ENCODE measurements at regions not wholly inside any gene's neighbourhood (a gene's known extent, or its start where the extent isn't known, plus 50 kb on each side); places are given as distances from the start of the nearest gene placed in this dataset.

- DNase-seq (ENCODE audit: low read depth) = no peak
Measured at GRCh38 chr6:165985806-165986299, 181.8 kb downstream of the TBXT start.

DNA sequence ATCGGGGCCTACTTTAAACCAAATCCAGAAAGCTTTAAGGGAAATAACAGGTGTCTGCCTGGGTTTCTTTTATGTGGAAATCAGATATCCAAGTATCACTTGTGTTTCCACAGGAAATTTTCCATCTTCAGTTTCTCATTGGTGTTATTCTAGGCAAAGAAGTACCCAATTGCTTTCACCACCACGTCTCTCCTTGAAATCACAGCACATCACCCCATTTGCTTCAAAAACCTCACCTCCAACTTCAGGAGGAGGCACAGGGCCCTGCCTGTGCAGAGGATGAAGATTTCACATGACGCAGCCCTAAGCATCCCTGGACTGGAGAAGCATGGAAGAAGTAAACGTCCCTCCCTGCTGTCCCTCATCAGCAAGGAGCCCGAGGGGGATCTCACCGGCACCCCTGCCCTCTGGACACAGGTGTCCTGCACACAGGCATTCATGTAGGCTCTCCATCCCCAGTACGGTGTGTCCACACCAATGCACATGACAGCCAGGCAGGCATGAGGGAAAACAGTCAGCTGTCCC lies 182.3 kb downstream of the TBXT start:
- no peak for DNase-seq (ENCODE audit: low read depth)

GRCh38 chr6:165984729-165985275 lies 182.8 kb downstream of the TBXT start:
- DNase-seq (ENCODE audit: low read depth) = no peak

GRCh38 chr6:165983112-165984072 lies 184.3 kb downstream of the TBXT start:
- no peak for DNase-seq (ENCODE audit: low read depth)

DNA sequence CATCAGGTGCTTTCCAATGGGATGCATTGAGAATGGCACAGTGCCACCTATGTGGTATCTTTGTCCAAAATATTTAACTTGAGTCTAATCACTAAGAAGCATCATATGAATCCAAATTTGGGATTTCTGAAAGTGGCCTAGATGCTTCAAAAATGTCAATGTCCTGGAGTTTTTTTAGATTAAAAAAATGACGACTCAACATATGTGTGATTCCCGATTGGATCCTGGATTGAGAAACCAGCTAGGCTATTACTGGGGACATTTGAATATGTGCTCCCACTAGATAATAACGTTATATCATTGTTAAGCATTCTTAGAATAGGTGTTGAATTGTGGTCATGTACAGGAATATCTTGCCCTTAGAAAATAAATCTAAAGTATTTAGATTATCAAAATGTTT lies 189.2 kb downstream of the TBXT start:
- DNase-seq (ENCODE audit: low read depth) = no peak

DNA sequence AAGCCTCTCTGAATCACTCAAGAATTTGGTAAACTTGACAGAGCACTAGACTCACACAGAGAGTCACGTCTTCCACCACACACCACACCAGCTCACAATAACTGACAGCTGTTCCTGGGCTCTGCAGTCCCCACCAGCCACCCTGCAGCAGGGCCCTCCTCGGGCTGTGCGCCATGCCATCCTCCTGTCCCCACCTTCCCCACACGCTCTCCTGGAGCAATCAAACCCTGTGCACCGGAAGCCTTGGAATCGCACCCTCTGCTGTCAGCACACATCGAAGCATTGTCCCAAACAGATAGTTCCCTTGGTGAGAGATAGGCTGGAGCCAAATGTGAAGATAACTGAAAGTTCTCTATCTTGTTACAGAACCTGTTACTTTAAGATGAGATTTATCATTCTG lies 191.0 kb downstream of the TBXT start:
- DNase-seq (ENCODE audit: low read depth) = no peak

DNA sequence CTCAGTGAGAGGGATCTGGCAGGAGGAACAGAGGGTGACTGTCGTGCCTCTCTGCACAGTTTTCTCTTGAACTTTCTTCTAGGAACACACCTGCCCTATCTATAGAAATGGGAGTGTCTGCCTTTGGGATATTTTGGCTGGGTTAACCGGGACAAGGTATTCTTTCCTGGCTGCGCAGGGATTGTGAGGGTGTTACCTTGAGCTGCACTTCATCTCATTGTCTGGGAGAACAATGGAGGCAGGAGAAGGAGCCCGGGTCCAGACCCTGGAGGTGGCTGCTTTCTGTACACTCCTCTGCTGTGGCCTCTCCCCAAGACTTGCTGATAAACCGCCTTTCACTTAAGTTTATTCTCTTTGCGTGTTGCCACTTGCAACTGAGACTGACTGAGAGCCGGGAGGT lies 192.8 kb downstream of the TBXT start:
- no peak for DNase-seq (ENCODE audit: low read depth)

GRCh38 chr6:165973473-165973872 lies 194.2 kb downstream of the TBXT start:
- DNase-seq (ENCODE audit: low read depth) = no peak

DNA sequence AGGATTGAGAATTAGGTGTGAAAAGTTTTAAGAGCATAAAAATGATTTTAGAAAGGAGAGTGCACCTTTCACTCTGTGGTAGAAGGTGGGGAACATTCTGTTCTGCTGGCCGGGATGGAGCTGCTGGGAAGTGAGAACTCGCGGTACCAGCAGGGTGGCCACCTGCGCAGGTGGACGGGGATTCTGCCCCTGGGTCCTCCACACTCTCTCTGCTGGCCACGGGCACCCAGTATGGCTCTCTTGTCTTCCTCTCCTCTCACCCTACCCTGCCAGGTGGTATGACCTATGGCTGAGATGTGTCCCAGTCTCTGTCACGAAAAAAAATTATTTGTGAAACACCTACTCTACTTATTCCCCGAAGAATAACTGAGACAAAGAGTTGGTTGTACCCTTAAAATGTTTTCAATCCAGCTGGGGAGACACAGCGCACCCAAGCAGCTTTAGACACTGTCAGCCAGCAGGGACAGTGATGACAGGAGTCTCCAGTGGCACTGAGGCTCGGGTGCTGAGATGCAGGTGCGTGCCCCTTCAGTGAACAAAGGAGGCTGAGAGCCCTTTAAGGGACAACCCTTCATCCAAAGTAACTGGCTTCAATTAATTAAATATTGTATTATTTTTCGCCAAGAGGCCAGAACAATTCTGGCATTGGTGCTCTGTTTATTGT lies 195.4 kb downstream of the TBXT start:
- no peak for DNase-seq (ENCODE audit: low read depth)

GRCh38 chr6:165971202-165971601 lies 196.4 kb downstream of the TBXT start:
- no peak for DNase-seq (ENCODE audit: low read depth)

DNA sequence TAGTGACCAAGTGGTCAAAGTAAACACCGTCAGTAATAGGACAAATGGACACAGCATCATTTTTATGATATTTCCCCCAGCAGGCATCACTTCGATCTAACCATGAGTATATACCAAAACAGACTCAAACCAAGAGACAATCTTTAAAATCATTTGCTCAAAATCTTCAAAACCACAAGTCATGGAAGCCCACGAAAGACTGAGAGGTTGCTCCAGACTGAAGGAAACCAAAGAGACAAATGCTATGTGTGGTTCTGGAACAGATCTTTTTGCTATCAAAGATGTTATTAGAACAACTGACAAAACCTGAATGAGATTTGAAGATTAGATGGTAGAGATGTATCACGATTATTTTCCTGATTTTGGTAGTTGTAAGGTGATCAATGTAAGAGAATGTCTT lies 197.7 kb downstream of the TBXT start:
- DNase-seq (ENCODE audit: low read depth) = no peak

GRCh38 chr6:165969184-165969583 lies 198.5 kb downstream of the TBXT start:
- no peak for DNase-seq (ENCODE audit: low read depth)

- no peak for DNase-seq (ENCODE audit: low read depth)
Measured at GRCh38 chr6:165968408-165968807, 199.2 kb downstream of the TBXT start.

- no peak for DNase-seq (ENCODE audit: low read depth)
Measured at GRCh38 chr6:165967810-165968407, 199.7 kb downstream of the TBXT start.

GRCh38 chr6:165963750-165964149 lies 203.9 kb downstream of the TBXT start:
- DNase-seq (ENCODE audit: low read depth) = no peak

GRCh38 chr6:165962366-165962765 lies 205.3 kb downstream of the TBXT start:
- no peak for DNase-seq (ENCODE audit: low read depth)

DNA sequence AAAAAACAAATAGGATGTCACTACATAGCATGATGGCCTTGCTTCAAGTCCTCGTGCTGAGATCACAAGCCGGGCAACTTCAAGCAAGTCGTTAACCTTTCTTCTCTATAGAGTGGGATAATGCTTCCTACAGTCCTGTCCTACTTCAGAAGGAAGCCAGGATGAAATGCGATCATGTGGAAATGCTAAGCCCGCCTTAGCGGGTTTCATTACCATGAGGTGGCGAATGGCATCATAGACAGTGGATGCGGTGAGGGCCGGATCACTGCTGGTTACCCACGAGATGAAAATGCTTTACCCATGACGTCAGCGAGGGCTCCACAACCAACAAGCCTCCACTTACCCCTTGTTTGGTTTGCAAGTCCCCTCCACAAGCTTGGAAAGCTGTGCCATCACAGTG lies 206.4 kb downstream of the TBXT start:
- no peak for DNase-seq (ENCODE audit: low read depth)

GRCh38 chr6:165960695-165961094 lies 207.0 kb downstream of the TBXT start:
- no peak for DNase-seq (ENCODE audit: low read depth)

DNA sequence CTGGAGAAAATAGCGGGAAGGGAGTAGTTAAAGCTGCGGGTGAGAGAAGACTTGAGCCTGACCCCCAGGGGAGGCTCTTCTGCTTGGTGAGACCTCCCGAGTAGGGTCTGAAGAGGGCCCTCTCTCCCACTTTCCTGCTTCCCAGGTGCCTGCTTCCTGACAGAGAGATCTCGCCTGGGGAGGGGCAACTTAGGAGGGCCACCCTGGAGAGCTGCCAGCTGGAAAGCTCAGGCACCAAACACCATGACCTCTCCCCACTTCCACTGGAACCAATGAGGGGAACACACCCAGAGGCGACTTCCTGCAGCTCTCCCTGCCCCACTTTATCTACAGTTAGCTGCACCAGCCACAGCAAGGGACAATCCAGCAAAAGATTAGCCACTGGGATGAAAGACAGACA lies 208.0 kb downstream of the TBXT start:
- no peak for DNase-seq (ENCODE audit: low read depth)

DNA sequence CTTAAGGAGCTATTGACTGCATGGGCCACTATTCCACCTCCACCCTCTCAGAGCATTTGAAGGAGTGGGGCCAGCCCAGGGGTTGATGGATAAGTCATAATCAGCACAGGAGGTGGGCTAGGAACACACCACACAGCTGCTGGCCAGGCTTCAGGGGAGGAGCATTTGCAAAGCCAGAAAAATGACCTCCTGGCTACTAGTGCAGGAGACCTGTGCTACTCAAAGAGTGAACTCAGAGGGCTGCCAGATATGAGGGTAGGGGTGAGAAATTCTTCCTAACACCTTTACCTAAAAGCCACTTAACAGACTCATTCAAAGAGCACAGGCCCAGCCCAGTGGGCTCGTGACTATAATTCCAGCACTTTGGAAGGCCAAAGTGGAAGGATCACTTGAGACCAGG lies 210.8 kb downstream of the TBXT start:
- no peak for DNase-seq (ENCODE audit: low read depth)

- DNase-seq (ENCODE audit: low read depth) = no peak
Measured at GRCh38 chr6:165952514-165952913, 215.1 kb downstream of the TBXT start.

- no peak for DNase-seq (ENCODE audit: low read depth)
Measured at GRCh38 chr6:165950316-165950715, 217.3 kb downstream of the TBXT start.

All from T follicular helper cell (primary cell).